ENCODE measurements at regions not wholly inside any gene's neighbourhood (a gene's known extent, or its start where the extent isn't known, plus 50 kb on each side); places are given as distances from the start of the nearest gene placed in this dataset.

DNA sequence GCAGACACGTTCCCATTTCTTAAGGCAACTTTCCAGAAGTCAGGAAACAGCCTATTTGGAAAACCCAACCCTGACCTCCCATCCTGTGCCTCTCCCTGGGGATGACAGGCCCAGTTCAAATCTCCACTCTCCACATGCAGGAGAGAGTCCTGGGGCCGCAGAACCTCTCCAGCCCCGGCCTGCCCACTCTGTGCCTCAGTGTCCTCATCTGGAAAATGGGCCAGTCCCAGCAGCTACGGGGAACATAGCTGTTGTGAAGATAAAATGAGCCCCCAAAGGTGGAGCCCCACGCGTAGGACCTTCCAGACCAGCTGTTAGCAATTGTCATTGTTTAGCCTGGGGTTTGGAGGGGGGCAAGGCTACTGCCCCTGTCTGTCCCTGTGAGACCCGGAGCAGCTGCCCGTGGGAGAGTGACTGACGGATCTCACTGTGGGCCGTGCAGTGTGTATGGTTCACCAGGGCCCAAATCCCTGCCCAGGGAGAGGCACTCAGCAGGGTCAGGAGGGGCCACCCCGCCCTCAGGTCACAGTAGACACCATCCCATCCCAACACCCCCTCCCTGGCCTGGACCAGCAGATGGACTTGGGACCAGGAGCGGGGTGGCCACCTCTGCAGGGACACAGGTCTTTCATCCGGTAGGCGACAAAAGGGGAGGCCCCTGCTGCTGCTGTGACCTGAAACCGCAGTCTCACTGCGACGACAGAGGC lies 145.9 kb downstream of the CTTN start:
- CTCF ChIA-PET = no interaction called here
- no peaks in the 10 kb centered on the region for H3K27me3 Mint-ChIP-seq (ENCODE audit: unreplicated experiment)
- BruUV-seq (replicated peaks) = no TSS peak
- H3K36me3 Mint-ChIP-seq (ENCODE audit: insufficient read depth, unreplicated experiment) = peaks cover 13% of the 10 kb centered on the region
- TF ChIP-seq, protein P1, sequence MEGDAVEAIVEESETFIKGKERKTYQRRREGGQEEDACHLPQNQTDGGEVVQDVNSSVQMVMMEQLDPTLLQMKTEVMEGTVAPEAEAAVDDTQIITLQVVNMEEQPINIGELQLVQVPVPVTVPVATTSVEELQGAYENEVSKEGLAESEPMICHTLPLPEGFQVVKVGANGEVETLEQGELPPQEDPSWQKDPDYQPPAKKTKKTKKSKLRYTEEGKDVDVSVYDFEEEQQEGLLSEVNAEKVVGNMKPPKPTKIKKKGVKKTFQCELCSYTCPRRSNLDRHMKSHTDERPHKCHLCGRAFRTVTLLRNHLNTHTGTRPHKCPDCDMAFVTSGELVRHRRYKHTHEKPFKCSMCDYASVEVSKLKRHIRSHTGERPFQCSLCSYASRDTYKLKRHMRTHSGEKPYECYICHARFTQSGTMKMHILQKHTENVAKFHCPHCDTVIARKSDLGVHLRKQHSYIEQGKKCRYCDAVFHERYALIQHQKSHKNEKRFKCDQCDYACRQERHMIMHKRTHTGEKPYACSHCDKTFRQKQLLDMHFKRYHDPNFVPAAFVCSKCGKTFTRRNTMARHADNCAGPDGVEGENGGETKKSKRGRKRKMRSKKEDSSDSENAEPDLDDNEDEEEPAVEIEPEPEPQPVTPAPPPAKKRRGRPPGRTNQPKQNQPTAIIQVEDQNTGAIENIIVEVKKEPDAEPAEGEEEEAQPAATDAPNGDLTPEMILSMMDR (IDR thresholded peaks at IDR 0.05; ENCODE audit: unreplicated experiment) = no peak
- no peak for DNase-seq
- no peaks in the 10 kb centered on the region for H3K4me1 Mint-ChIP-seq (ENCODE audit: low read depth, unreplicated experiment)
- H3K27ac Mint-ChIP-seq (ENCODE audit: unreplicated experiment) = no peak overlapping the region
- H3K4me3 Mint-ChIP-seq (ENCODE audit: low read depth, unreplicated experiment) = no peak overlapping the region
- no peaks in the 10 kb centered on the region for H3K9me3 Mint-ChIP-seq (ENCODE audit: low read depth, unreplicated experiment)
- intact Hi-C loops (cut with micrococcal nuclease; ENCODE audit: unreplicated experiment) = no loop called here

DNA sequence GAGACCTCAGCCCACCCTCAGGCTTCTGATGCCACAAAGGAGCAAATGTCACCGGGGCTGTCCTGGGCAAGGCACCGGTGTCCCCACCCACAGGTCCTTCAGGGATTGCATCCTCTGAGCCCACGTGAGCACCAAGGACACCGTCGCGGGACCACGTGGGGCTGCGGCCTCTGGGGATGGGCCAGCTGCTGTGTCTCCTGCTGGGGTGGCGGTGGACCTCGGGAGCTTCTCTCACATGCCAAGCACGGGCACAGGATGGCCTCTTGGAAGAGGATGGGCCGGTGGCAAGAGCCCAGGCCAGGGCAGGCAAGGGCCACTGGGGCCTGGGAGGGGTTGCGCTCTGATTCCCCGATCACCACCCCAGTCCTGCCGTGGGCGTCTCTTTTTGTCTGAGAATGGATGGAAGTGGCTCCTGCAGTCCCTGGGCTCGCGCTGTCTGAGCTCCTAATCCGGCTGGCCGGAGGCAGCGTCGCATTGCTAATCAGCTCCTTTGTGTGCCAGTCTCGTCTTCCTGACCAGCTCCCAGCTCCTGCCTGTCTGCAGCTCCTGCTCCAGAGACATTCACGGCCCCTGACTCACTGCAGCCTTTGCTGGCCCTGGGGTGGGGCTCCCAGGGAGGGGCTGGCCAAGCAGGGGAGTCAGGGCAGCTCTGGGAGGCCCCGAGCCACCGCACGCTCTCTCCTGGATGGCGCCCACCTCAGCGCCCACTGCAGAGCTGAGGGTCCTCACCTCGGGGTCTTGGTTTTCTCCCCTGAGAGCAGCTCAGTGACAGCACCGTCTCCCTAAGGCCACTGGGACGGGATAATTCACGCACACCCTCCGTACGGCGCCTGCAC lies 146.7 kb downstream of the CTTN start:
- Mint-ChIP-seq H3K27me3 (ENCODE audit: unreplicated experiment) (no peaks in the 10 kb centered on the region), H3K27ac (ENCODE audit: unreplicated experiment) (no peak overlapping the region), H3K36me3 (ENCODE audit: insufficient read depth, unreplicated experiment) (peaks cover 13% of the 10 kb centered on the region), H3K4me3 (ENCODE audit: low read depth, unreplicated experiment) (no peak overlapping the region), H3K4me1 (ENCODE audit: low read depth, unreplicated experiment) (no peaks in the 10 kb centered on the region), H3K9me3 (ENCODE audit: low read depth, unreplicated experiment) (no peaks in the 10 kb centered on the region)
- intact Hi-C loops (cut with micrococcal nuclease; ENCODE audit: unreplicated experiment) = no loop called here
- CTCF ChIA-PET = no interaction called here
- no peak for DNase-seq
- BruUV-seq (replicated peaks) = no TSS peak
- TF ChIP-seq, protein P1 (IDR thresholded peaks at IDR 0.05; ENCODE audit: unreplicated experiment) = no peak

DNA sequence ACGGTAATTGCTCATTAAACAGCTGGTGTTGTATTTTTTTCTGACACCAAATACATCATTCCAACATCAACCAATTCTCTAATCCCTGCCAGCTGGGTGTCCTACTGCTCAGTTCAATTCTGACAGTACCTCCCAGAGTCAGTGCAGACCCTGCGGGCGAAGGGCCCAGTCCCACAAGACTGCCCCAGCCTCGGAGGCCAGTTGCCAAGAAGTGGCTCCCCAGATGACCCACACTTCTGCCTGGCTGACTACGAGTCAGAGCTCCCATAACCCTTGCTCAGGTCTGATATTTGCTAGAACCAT lies 147.2 kb downstream of the CTTN start:
- Mint-ChIP-seq H3K36me3 (ENCODE audit: insufficient read depth, unreplicated experiment) (peaks cover 13% of the 10 kb centered on the region), H3K4me3 (ENCODE audit: low read depth, unreplicated experiment) (no peak overlapping the region), H3K9me3 (ENCODE audit: low read depth, unreplicated experiment) (no peaks in the 10 kb centered on the region), H3K27ac (ENCODE audit: unreplicated experiment) (no peak overlapping the region), H3K4me1 (ENCODE audit: low read depth, unreplicated experiment) (no peaks in the 10 kb centered on the region), H3K27me3 (ENCODE audit: unreplicated experiment) (no peaks in the 10 kb centered on the region)
- BruUV-seq (replicated peaks) = no TSS peak
- TF ChIP-seq, protein P1 (IDR thresholded peaks at IDR 0.05; ENCODE audit: unreplicated experiment) = no peak
- intact Hi-C loops (cut with micrococcal nuclease; ENCODE audit: unreplicated experiment) = no loop called here
- no peak for DNase-seq
- CTCF ChIA-PET = no interaction called here

DNA sequence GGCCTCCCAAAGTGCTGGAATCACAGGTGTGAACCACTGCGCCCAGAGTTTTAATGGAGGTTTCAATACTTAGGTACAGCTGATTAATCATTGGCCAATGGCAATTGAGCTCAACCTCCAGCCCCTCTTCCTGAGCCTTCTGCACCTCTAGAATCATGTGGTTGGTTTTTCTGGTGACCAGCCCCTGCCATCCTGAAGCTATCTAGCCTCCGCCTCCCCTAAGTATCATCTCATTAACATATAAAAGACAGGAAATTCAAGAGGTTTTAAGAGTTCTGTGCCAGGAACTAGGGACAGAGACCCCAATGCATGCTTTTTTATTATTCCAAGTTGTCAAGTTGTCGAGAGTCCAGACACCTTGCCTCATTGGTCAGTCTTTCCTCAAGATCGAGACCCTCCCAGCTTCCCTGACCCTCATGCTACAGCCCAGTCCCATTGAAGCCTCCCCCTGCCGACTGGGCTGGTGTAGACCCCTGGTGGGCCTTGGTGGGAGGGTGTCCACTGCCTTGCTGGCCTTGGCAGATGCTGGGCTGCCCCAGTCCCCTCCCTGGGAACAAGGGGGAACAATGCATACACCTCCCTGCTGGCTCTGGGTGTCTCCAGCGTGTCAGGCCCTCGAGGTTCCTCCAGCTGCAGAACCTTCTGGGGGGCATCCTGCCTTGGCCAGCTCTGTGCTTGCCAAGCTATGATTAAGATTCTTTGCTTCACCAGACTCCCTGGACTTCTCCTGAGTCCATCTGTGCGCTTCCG lies 148.0 kb downstream of the CTTN start:
- intact Hi-C loops (cut with micrococcal nuclease; ENCODE audit: unreplicated experiment) = no loop called here
- H3K4me1 Mint-ChIP-seq (ENCODE audit: low read depth, unreplicated experiment) = no peaks in the 10 kb centered on the region
- DNase-seq = no peak
- TF ChIP-seq, protein P1 (IDR thresholded peaks at IDR 0.05; ENCODE audit: unreplicated experiment) = no peak
- no peak overlapping the region for H3K27ac Mint-ChIP-seq (ENCODE audit: unreplicated experiment)
- no peaks in the 10 kb centered on the region for H3K27me3 Mint-ChIP-seq (ENCODE audit: unreplicated experiment)
- BruUV-seq (replicated peaks) = no TSS peak
- no peaks in the 10 kb centered on the region for H3K9me3 Mint-ChIP-seq (ENCODE audit: low read depth, unreplicated experiment)
- H3K36me3 Mint-ChIP-seq (ENCODE audit: insufficient read depth, unreplicated experiment) = peaks cover 13% of the 10 kb centered on the region
- H3K4me3 Mint-ChIP-seq (ENCODE audit: low read depth, unreplicated experiment) = no peak overlapping the region
- CTCF ChIA-PET = no interaction called here

Measured in Calu3 (cell line).